Ammon's horn (tissue), 1 donor: ENCODE measurements at regions not wholly inside any gene's neighbourhood (a gene's known extent, or its start where the extent isn't known, plus 50 kb on each side); places are given as distances from the start of the nearest gene placed in this dataset.
A peak's percentile ranks its signal among the peaks of the same experiment; 100 is the strongest.
"Not testable (repeated sequence)": the region's sequence is repeated elsewhere in the genome, so short reads cannot be mapped to it uniquely, and the experiment has no call there.

Experiments used
- DNase-seq: peaks from one replicate; pipeline ENCODE4 v3.0.0-alpha.2; 2016; ENCODE audit warnings: low spot score

DNA sequence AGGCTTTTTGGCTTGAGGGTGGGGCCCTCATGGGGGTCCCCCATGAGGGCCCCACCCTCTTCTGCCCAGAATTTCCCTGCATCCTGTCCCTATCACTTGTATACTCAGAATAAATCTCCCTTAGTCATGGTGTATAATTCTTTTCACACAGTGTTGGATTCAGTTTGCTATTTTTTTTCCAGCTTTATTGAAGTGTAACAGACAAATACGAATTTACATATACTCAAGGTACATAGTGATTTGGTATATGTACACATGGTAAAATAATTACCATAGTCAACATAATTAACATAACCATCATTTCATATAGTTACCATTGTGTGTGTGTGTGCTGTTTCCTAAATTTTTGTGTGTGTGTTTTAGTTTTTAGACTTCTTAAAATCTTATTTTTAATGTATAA is 289.4 kb downstream of the CNTNAP3B start:
- not testable (repeated sequence) for DNase-seq

DNA sequence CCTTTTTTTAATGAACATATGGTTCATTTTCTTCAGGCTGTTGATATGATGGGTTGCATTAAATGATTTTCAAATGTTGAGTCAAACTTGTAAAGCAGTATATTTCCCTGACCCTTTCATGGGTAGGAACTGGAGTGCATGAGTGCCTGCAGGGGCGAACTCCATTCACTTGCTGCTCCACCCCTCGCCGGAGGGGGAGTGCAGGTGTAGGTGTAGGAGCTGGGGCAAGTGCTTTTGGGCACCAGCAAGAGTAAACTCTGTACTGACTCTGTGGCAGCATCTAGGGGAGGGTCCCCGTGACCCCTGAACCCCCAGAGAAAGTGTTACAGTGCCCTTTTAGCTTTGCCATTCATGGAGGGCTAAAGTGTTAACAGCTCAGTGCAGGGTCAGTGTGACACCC is 290.3 kb downstream of the CNTNAP3B start:
- DNase-seq: not testable (repeated sequence)

DNA sequence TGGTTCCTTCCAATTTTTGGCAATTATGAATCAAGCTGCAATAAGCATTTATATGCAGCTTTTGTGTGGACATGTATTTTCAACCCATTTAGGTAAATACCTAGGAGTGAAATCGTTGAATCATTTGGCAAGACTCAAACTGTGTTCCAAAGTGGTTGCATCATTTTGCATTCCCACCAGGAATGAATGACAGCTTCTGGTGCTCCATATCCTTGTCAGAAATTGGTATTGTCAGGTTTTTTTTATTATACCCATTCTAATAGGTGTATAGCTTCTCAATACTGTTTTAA is 290.7 kb downstream of the CNTNAP3B start:
- DNase-seq: not testable (repeated sequence)

DNA sequence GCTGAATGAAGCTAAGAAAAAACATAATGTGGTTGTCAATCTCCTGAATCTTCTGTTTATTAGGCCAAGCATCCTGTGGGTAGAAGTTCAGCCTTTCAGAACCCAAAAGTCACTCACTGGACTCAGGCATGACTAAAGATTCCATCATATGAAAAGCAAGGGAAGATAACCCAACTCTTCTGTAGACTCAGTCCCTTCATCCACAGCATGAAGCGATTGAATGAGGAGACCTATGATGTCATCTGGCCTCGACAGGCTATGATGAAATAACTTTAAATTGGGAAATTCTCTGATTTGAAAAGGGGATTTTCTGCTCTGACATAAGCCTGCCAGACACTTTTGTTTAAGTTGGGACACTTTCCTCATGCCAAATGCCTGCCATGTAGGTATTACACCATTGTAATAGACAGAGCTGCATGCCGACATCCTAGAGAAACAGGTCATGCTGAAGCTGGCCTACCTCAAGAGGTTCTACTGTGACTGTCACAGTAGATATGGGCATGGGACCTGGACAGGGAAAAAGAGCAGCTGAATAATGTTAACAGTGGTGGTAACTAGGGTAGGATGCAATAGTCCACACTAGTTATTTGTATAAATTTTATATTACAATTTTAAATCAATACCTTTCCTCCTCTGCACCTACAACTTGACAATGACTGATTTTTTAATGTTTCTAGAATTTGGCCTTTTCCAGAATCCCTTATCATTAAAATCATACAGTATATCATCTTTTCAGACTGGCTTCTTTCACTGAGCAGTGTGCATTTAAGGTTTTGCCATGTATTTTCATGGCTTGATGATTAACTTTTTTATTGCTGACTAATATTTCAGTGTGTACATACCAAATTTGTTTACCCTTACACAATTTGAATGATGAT is 291.3 kb downstream of the CNTNAP3B start:
- not testable (repeated sequence) for DNase-seq

DNA sequence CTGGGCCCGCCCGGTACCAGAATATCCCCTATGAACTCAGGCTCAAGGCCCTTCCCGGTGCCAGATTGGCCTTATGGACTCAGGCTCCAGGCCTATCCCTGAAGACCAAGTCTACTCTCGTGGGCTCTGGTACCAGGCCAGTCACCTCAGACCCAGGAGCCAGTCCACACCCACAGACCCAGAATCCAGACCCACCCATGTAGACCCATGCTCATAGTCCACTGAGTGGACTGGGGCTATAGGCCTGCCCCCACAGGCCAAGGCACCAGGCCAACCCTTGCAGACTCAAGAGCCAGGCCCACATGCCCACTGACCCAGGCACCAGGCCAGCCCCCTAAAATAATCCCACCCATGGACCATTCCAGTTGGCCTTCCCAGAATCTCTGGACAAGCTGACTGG is 296.1 kb downstream of the CNTNAP3B start:
- not testable (repeated sequence) for DNase-seq

DNA sequence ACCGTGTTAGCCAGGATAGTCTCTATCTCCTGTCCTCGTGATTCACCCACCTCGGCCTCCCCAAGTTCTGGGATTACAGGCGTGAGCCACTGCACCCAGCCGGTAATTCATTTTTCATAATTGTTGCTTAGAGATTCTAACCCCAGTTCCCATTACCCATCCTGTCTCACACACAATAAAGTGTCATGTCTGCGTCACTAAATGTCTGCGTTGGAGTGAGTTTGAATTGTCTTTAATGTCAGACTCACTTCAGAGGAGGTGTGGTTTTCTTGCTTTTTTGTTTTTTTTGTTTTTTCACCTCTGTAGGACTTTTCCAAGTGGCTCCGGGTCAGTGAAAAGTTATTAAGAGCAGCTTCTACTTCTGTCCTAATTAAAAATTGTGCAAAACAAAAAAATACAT is 304.5 kb downstream of the CNTNAP3B start:
- DNase-seq: not testable (repeated sequence)

DNA sequence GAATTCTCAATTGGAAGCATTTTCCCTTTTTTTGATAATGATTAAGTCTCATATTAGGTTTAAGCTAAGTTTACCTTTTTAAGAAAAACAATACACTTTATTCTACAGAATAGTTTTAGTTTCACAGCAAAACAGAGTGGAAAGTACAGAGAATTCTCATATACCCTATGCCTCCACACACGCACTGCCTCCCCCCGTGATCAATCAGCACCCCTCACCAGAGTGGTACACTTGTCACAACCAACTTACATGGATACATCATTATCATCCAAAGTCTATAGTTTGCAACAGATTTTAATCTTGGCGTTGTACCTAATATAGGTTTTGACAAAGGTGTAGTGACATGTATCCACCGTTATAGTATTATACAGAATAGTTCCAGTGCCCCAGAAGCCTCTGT is 326.5 kb downstream of the CNTNAP3B start:
- DNase-seq: not testable (repeated sequence)

DNA sequence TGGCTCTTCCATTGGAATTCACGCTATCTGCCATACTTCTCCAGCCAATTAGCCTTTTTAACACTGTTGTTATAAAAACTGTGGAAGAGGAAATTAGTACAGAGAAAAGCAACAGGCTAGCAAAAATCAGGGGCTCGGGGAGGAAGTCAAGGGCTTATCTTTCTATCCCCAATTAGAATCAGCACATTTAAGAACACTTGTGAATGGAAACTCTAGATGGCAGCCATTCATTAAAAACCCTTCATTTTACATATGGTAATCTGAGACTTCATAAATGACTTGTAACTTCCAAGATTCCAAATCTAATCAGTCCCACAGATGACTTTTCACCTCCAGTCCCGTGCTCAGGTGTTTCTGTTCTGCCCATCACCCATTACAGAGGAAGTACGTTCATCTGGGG is 330.5 kb downstream of the CNTNAP3B start:
- not testable (repeated sequence) for DNase-seq

DNA sequence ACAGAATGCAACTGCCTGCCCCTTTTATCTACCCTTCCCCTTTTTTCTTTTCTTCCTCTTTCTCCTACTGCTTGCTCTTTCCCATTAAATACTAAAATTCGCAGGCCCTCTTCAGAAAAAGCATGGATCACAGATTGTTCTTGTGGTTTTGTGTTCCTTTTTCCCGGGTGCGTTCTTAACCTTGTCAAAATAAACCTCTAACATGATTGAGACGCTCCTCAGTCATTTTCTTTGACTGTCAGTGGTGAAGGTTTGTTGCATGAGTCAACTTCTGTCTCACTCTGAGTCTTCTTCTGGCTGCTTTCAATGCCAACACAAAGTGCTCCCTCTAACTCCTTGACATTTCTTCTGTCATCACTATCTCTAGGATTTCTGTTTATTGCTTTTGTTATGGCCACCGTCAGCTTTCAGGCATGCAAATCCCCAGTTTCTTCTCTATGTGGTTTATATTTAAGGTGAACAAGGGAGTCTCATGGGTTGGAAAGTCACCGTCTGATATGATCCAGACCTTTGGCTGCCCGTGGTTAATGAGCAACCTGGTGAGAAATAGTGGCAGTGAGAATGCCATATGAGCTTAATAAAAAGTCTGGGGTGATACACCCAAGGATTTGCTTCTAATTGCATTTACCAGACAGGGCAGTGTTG is 338.4 kb downstream of the CNTNAP3B start:
- not testable (repeated sequence) for DNase-seq

DNA sequence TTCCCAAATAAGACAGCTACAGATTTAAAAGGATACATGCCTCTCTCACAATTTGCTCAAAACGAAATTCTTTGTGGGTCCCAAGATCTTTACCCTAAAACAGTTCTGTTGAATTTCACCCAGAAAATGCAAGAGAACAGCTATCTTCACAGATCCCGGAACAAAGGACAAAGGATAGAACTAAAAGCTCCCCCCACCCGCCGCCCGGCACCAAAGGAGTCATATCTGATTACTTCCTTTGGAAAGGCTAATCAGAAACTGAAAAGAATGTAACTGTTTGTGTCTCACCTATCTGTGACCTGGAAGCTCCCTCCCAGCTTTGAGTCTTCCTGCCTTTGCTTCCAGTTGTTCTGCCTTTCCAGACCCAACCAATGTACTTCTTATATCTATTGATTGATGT is 339.2 kb downstream of the CNTNAP3B start:
- not testable (repeated sequence) for DNase-seq

DNA sequence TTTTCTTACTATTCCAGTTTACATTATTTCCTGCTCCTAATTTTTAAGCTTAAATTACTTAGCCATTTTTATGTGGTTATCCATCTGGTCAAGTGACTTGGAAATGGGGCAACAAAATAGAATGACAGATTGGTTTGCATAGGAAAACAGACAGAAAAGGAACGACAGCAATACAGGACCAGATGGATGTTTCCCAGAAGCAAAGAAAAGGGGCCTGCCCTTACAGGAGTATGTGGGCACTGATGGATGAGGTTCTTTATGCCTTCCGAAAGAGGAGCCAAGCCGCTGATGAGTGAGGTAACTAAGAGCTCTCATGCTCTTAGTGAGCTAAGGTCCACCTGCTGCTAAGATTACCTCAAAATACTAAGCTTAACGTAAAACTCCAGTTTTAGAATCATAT is 339.8 kb downstream of the CNTNAP3B start:
- peak; percentile 35 for DNase-seq

DNA sequence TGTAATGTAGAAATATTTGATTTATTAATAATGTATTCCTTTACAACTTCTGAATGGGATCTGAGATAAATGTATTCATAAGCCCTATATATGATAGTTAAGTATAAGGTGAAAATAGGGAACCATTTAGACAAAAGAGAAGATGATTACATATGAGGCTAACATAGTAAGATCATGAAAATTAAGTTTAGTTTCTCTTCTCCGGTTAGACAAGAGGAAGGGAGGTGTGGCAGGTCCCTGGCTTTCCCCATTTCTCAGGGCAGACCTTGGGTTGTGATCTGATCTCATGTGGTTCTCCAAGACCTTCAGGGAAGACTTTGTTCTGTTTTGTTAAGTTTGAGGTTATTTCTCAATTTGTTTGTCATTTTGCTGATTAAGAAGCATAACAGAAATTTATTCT is 341.3 kb downstream of the CNTNAP3B start:
- DNase-seq: not testable (repeated sequence)

DNA sequence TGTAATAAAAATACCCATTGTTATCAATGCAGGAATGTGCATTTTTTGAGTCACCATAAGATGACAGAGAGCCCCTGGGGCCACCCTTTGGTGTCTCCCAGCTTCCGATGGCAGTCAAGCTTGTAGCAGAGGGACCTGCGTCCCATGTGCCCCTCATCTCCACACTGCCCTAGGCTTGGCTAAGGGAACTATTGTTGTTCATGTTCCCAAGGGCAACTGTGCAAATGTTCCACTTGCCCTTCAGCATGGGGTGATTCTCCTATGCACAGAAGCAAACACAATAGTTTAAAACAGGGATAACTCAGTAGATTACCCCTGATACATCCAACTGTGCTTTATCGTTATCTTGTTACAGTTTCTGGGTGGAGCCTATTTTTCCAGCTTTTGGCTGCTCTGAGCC is 342.0 kb downstream of the CNTNAP3B start:
- not testable (repeated sequence) for DNase-seq

DNA sequence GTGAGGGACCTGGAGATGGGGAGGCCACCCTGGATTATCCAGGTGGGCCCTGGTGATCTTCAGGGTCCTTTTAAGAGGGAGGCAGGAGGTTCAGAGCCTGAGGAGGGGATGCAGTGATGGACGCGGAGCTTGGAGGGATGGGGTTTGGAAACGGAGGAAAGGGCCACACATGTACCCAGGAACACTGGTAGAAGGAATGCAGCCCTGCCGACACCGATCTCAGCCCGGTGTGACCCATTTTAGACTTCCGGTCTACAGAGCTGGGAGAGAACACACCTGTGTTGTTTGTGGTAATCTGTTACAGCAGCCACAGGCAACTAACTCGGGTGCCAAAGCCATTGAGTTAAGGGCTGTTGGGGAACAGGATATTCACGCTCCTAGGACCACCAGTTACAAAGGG is 345.2 kb downstream of the CNTNAP3B start:
- not testable (repeated sequence) for DNase-seq

DNA sequence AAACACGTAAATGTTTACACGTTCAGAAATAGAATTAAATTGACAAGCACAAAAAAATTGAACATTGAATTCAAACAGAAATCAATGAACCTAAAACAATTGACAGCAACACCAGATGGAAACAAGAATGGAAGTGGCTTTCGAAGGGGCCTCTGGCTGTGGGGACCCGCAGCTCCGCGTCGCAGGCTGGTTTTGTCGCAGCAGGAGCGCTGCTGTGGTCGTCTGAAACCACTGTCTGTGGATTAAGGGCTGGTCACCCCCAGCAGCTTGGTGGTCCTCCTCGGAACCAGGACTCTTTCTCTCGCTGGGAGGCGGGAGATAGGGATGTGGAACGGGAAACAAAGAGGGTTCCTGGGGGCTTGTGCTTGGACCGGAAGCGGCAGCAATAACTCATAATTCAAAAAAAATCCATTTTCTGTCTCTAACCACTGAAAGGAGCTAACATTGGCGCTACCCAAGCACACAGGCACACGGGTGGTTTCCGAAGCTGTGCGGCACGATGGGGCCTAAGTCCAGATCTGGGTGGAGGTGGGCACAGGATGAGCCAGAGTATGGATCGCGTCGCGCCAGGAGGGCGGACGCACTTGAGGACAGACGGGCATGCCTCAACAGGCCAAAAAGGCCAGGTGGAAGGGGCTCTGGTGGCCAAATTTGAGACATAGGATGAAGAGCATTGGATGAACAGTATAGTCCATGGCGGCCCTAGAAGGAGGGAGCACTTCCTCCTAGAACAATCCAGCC is 346.0 kb downstream of the CNTNAP3B start:
- DNase-seq: not testable (repeated sequence)

DNA sequence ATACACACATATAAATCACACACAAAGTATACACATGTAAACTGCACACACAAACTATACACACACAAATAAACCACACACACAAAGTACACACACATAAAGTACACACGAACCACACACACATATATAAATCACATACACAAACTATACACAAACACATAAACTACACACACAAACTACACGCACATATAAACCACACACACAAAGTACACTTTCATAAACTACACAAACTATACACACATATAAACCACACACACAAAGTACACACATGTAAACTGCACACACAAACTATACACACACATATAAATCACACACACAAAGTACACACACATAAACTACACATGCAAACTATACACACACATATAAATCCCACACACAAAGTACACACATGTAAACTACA is 347.3 kb downstream of the CNTNAP3B start:
- DNase-seq: not testable (repeated sequence)

DNA sequence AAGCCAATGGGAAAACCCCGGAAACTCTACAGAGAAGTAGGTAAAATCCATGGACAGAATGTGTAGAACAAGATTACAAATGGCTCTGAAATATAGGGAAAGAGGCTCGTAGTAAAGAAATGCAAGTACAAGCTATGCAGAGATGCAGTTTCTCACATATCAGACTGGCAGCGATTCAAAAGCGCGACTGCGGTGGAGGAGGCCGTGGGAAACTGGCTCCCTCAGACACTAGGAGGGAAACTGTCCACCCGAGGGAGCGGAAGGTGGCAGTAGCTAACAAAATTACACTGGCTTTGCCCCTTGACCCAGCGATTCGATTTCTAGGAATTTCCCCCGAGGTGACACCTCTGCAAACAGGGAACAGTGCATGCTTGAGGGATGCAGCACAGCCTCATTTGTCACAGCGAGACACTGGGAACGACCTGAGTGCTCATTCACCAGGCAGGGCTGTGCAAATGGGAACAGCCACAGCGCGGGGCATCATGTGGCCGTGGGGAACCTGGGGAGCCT is 349.3 kb downstream of the CNTNAP3B start:
- DNase-seq: not testable (repeated sequence)

DNA sequence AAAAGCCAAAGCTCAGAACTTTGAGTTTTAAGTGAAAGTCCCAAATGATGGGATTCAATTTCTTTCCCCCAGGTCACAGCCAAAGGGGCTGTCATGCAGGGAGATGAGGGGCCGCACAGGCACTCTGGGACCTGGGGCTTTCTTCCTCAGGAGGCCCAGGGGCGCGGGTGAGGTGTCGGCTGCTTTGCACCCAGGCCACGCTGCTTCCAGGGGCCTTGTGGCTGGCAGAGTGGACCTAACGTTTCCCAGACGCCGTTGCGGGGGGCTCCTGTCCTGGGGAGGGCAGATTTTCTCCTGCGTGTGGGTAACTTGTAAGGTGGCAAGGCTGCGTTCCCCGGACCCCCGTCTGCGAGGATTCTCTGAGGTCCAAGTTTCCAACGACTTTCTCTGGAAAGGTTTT is 350.0 kb downstream of the CNTNAP3B start:
- DNase-seq: not testable (repeated sequence)

DNA sequence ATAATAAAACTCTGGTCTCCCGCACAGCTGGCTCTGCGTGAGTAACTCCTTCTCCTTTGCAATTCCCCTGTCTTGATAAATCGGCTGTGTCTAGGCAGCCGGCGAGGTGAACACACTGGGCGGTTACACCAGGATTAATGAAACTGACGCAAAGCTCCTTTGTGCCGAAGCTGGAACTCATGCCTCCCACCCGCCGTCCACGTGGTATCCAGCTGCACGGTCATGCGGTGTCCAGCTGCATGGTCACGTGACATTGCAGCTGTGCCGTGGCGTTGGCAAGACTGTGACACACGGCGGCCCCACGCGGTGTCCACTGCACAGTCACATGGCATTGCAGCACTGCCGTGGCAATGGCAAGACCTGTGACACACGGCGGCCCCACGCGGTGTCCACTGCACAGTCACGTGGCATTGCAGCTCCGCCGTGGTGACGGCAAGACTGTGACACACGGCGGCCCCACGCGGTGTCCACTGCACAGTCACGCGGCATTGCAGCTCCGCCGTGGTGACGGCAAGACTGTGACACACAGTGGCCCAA is 350.6 kb downstream of the CNTNAP3B start:
- DNase-seq: not testable (repeated sequence)

DNA sequence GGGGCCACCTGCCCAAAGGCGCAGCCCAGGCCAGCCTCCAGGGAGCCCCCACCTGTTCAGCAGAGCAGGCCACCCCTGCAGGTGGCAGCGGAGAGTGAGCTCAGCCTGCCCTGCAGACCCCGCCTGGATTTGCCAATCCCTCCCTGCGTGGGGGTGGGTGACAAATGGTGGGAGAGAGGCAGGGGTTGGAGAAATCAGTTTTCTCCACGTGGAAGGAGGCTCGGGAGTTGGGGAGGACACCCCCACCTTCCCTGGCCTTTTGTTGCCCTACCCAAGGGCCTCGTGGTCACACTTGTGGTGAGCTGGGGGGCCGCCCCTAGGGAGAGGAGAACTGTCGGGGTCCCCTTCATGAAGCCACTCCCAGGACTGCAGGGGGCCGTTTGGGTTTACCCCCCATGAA is 351.7 kb downstream of the CNTNAP3B start:
- DNase-seq: not testable (repeated sequence)

DNA sequence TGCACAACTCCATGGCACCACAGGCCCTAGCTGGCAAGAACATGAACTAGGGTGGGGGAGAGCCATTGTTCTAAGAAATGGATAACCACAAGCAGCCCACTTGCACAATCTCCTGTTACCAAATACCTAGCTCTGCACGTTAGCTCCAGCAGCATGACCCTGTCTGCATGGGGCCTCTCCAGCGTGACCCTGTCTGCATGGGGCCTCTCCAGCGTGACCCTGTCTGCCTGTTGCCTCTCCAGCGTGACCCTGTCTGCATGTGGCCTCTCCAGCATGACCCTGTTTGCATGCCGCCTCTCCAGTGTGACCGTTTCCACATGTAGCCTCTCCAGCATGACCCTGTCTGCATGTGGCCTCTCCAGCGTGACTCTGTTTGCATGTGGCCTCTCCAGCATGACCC is 356.7 kb downstream of the CNTNAP3B start:
- DNase-seq: not testable (repeated sequence)

DNA sequence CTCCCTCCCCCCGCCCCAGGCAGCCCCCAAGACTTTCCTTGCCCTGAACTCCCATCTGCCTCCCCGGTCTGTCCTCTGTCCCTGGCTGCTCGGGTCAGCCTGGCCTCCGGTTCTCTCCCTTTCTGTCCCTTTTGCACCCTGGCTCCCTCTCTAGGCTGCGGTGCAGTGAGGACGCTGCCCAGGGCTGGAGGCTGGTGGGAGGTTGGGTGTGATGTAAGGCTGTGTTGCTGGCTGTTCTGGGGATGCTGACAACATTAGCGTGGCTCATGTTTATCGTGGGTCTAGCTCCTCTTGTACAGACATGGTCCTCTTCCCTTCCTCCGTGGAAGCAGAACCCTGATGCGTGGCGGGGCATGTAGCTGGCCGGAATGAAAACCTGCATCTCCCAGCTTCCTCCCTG is 357.5 kb downstream of the CNTNAP3B start:
- not testable (repeated sequence) for DNase-seq
